ENCODE measurements at regions not wholly inside any gene's neighbourhood (a gene's known extent, or its start where the extent isn't known, plus 50 kb on each side); places are given as distances from the start of the nearest gene placed in this dataset.

DNA sequence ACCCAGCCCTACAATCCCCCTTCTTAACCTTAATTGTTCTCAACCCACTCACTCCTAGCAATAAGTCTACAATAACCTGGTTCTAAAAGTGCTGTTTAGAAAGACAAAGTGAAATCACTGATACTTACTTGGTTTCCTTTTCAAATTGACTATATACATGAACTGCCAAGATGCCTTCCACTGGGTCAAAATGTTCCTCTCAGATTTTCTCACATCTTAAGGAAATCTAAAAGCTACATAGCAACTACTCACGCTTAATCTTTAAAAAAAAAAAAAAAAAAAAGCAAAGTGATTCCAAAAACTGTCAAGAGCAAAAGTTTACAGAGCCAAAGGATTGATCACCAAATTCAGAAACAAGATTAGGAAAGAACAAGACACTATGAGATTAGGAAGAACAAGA is 68.7 kb upstream of the MAP4 start:
- Histone ChIP-seq H3K4me1 (replicated peaks; ENCODE audit: insufficient read depth) (peaks cover 19% of the 10 kb centered on the region), H3K9me2 (ENCODE audit: insufficient read depth) (no peaks in the 10 kb centered on the region), H3K36me3 (ENCODE audit: low read depth) (no peaks in the 10 kb centered on the region), H3K79me2 (ENCODE audit: low read depth) (peaks cover 75% of the 10 kb centered on the region), H3K9me3 (ENCODE audit: insufficient read depth, low read depth) (no peaks in the 10 kb centered on the region), H3F3A (ENCODE audit: insufficient read depth, low read depth) (peaks cover 22% of the 10 kb centered on the region), H3K4me2 (no peak overlapping the region), H3K27me3 (ENCODE audit: insufficient read depth, low read depth) (no peaks in the 10 kb centered on the region), H3K4me3 (no peak overlapping the region), H2AFZ (no peak overlapping the region), H3K27ac (no peak overlapping the region), H4K20me1 (ENCODE audit: insufficient read depth) (peaks cover 15% of the 10 kb centered on the region; the same call in 1 of the 2 replicates)
- no peak for DNase-seq
- TF ChIP-seq EZH2 (IDR thresholded peaks at IDR 0.05; ENCODE audit: low read depth) (no peak), CTCF (conservative IDR thresholded peaks at IDR 0.05) (no peak)
- intact Hi-C loops (cut with micrococcal nuclease; ENCODE audit: unreplicated experiment): loop anchor here (5.0 kb wide), 4 partner anchors 53 to 93 kb away; partner anchors contain the start of gene MAP4
- BruUV-seq (replicated peaks): no TSS peak
- POLR2A ChIA-PET (ENCODE audit: unreplicated experiment): interaction anchor here (0.9 kb wide), 1 partner anchor 301 kb away, joined by 3 read pairs; no protein-coding TSS in a partner anchor
- CTCF ChIA-PET: interaction anchor here (0.6 kb wide), 1 partner anchor 34 kb away, joined by 6 read pairs; no protein-coding TSS in a partner anchor

DNA sequence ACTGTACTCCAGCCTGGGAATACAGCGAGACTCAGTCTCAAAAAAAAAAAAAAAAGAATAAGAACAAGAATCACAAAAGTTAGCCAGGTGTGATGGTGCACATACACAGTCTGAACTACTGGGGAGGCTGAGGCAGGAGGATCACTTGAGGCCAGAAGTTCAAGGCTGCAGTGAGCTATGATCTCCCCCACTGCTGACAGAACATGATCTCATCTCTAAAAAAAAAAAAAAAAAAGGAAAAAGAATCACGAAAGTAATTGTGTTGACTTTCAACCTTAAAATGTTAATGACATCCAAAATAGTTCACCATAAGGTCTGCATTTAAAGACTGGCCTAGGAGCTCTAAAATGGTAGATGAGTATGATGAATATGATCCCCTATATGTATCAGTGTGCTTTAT is 68.0 kb upstream of the MAP4 start:
- no TSS peak for BruUV-seq (replicated peaks)

GRCh38 chr3:48082580-48083184 is 66.5 kb upstream of the MAP4 start:
- TF ChIP-seq CTCF (conservative IDR thresholded peaks at IDR 0.05) (no peak), EZH2 (IDR thresholded peaks at IDR 0.05; ENCODE audit: low read depth) (no peak)
- no peak overlapping the region for H3K4me2 ChIP-seq

More for the DNA sequence above, 68.0 kb upstream of the MAP4 start:
- Histone ChIP-seq H3K9me2 (ENCODE audit: insufficient read depth) (no peaks in the 10 kb centered on the region), H3K9me3 (ENCODE audit: insufficient read depth, low read depth) (no peaks in the 10 kb centered on the region), H3K27ac (no peak overlapping the region), H4K20me1 (ENCODE audit: insufficient read depth) (peaks cover 15% of the 10 kb centered on the region; the same call in 1 of the 2 replicates), H3K4me3 (no peak overlapping the region), H2AFZ (no peak overlapping the region), H3K36me3 (ENCODE audit: low read depth) (no peaks in the 10 kb centered on the region), H3K79me2 (ENCODE audit: low read depth) (peaks cover 80% of the 10 kb centered on the region), H3K4me2 (no peak overlapping the region), H3F3A (ENCODE audit: insufficient read depth, low read depth) (peaks cover 22% of the 10 kb centered on the region), H3K27me3 (ENCODE audit: insufficient read depth, low read depth) (no peaks in the 10 kb centered on the region), H3K4me1 (replicated peaks; ENCODE audit: insufficient read depth) (peaks cover 15% of the 10 kb centered on the region)
- TF ChIP-seq EZH2 (IDR thresholded peaks at IDR 0.05; ENCODE audit: low read depth) (no peak), CTCF (conservative IDR thresholded peaks at IDR 0.05) (no peak)
- ChIA-PET POLR2A (ENCODE audit: unreplicated experiment) (interaction anchor here (0.9 kb wide), 1 partner anchor 300 kb away, joined by 3 read pairs; no protein-coding TSS in a partner anchor), CTCF (no interaction called here)
- intact Hi-C loops (cut with micrococcal nuclease; ENCODE audit: unreplicated experiment): no loop called here
- no peak for DNase-seq

More at GRCh38 chr3:48082580-48083184, 66.5 kb upstream of the MAP4 start:
- intact Hi-C loops (cut with micrococcal nuclease; ENCODE audit: unreplicated experiment): no loop called here
- ChIA-PET CTCF (no interaction called here), POLR2A (ENCODE audit: unreplicated experiment) (no interaction called here)
- Histone ChIP-seq H2AFZ (no peak overlapping the region), H3K4me1 (replicated peaks; ENCODE audit: insufficient read depth) (peaks cover 15% of the 10 kb centered on the region), H3K36me3 (ENCODE audit: low read depth) (no peaks in the 10 kb centered on the region), H3K4me3 (no peak overlapping the region), H3K9me2 (ENCODE audit: insufficient read depth) (no peaks in the 10 kb centered on the region), H4K20me1 (ENCODE audit: insufficient read depth) (peaks cover 21% of the 10 kb centered on the region), H3K79me2 (ENCODE audit: low read depth) (peaks cover 88% of the 10 kb centered on the region), H3K9me3 (ENCODE audit: insufficient read depth, low read depth) (no peaks in the 10 kb centered on the region), H3K27ac (no peak overlapping the region), H3K27me3 (ENCODE audit: insufficient read depth, low read depth) (no peaks in the 10 kb centered on the region), H3F3A (ENCODE audit: insufficient read depth, low read depth) (peaks cover 19% of the 10 kb centered on the region)
- no TSS peak for BruUV-seq (replicated peaks)
- no peak for DNase-seq
